Right forelimb (tissue), 1 donor: ENCODE measurements at regions not wholly inside any gene's neighbourhood (a gene's known extent, or its start where the extent isn't known, plus 50 kb on each side); places are given as distances from the start of the nearest gene placed in this dataset.

Source experiments
- DNase-seq: peaks from one replicate; pipeline ENCODE4 v3.0.0-alpha.2; 2018

- DNase-seq, result no peak
Observed at GRCh38 chr15:39468828-39469227, 112.1 kb upstream of the THBS1 start.

DNA sequence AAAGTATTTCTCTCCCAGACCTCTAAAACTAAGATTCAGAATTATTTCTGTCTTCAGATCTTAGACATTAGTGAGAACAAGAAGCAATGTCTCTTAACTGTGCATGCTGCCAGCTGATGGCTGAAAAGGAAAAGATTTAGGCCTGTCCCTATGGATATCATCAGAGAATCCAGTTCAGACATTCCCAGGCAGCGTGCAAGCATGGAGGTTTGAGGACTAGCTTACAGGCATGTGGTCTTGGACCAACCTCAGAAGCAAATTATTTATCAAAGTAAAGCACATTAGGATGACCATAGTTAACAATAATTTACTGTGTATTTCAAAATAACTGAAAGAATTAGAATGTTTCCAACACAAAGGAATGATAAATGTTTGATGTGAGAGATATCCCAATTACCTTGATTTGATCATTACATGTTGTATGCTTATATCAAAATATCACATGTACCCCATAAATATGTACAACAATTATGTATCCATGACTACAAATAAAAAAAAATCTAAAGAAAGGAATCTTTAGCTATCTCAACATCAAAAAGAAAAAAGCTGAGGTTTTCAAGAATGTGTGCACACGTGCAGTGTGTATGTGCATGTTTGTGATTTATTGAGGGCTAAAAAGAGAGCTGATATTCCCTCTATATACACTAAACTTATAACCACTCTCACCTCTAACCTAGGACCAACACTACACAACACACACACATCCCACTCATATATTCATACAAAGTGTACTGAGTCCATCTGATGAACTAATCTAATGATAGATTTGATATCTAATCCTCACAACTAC, 108.9 kb upstream of the THBS1 start:
- DNase-seq, result no peak

DNA sequence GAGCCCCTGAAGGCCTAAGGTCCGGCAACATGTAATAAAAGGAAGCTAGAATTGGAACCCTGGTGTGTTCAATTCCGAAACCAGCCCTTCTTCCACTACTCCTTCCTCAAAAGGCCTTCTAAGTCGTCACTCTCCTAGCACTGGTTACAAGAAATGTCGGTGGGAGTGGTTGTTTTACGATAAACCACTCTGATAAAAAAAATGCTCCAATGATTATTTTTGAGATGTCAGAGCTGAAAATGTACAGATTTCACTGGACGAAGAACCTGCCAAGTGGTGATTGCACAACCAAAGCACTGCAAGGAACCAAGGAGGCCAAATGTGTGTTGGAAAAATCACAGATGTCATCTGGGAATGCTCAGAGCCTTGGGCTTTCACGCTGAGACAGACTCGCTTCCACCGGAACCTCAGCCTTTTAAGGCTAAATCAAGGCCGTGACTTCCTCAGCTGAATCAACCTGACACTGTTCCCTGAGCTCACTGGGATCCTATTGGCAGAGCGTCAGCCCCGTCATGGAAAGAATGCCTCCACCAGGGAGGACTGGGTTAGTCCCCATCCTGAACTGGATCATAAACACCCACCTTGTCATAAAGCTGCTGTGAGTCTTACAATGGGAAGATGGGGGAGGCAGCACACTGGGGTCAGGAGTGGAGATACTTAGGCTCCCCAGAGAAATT, 108.1 kb upstream of the THBS1 start:
- DNase-seq, result peak; percentile 85

DNA sequence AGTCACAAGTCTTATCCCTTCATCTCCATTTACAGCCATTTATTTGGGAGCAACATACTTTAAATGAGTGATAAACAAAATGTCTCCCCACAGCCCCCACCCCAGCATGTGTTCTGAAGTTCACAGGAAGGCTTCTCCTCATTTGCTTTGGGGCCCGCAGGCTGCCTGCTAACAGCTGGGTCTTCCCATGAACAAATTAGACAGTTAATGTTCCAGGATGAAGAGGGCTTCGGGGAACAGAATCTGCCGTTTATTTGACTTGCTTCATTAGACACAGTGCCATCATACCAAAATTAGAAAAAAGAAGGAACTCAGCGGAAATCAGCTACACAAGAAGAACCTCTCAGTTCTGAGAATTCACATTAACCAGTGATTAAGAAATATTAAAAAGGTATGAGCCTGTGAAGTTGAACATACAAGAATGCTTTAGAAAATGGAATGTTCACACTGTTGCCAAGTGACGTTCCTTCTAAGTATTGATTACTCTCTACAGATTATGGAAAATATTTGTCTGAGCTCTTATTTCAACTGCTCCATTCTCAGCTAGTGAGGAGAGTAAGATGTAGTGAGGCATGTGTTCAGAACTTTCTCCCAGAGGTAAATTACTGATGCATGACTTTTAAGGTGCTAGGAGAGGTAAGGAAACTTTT, 107.5 kb upstream of the THBS1 start:
- DNase-seq, result no peak

DNA sequence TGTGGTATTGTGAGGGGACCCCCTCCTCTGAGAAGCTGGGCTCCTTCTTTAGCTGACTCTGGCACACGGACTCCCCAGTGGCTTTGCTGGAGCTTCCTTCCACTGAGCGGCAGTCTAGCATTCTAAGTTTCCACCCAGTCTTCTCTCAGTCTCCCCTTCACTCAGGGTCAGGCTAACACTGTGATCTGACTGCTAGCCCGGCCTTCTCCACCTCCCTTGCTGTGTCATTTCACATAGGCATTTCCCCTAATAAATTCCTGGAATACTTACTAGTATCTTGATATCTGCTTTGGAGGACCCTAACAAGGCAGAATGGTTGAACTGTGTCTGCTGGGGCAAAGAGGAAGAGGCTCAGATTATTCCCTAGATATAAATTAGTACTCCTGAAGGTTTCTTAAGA, 106.2 kb upstream of the THBS1 start:
- DNase-seq, result no peak

DNA sequence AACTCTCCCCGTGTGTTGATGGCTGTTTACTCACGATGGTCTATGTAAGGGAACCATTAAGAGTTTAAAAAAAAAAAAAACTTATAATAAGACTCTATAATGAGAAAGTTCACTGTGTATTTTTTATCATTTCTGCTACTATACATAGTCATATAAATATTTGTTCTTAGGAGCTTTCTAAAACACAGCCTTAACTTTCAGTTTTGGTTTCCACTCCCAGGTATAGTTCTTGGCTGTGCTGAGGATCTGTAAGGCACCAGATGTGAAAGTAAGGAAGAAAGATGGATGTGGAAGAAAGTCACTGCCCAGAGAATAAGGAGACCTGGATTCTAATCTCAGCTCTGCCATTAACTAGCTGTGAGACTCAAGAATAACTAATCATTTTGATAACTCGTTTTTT, 101.9 kb upstream of the THBS1 start:
- DNase-seq, result no peak

DNA sequence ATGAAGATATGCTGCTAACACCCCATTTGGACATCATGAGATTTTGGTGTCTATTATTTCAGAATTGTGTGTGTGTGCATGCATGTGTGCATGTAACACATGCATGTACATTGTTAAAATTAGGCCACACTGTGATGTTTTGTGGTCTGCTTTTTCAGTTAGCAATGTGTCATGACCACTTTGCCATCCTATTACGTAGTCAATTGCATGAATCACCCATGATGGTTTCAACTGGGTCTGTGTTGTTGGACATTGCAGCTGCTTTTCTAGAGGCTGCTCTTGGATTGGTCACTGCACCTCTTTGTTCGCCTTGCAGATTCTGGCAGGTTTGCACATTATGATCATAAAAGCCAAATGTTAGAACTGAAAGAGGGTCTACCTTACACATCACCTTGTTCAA, 101.0 kb upstream of the THBS1 start:
- no peak for DNase-seq

GRCh38 chr15:39482459-39482858, 98.4 kb upstream of the THBS1 start:
- DNase-seq, result no peak

- DNase-seq, result no peak
Observed at GRCh38 chr15:39486621-39487457, 94.0 kb upstream of the THBS1 start.

DNA sequence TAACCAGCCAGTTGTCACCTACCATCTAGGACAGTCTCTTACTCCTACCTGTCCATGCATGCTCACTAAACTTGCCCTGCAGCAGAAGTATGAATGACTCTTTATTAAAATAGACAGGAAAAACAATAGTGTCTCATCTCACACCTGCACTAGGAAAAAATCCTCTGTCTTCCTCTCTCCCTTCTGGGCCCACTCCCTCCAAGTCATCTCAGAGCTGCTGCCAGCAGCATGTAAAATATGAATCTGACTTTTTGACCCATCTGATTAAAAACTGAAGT, 93.5 kb upstream of the THBS1 start:
- DNase-seq, result no peak

GRCh38 chr15:39488516-39488915, 92.4 kb upstream of the THBS1 start:
- DNase-seq, result no peak

DNA sequence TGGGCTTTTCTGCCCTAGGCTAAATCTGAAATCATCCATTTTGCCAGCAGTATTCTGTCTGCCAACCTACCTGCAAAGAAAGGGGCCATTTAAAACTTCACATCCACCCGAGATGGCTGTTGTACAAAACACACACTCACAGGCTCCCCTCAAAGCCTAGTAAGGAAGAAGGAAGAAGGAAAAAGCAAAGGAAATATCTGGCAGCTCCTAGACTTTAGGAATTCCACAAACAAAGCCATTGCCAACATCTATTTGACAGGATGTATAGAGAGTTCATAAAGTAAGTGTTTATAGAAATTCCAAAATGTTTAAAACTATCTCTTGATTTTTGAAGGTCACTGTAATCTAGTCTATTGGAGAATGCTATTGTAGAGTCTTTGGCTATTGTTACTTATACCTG, 91.9 kb upstream of the THBS1 start:
- DNase-seq, result no peak

DNA sequence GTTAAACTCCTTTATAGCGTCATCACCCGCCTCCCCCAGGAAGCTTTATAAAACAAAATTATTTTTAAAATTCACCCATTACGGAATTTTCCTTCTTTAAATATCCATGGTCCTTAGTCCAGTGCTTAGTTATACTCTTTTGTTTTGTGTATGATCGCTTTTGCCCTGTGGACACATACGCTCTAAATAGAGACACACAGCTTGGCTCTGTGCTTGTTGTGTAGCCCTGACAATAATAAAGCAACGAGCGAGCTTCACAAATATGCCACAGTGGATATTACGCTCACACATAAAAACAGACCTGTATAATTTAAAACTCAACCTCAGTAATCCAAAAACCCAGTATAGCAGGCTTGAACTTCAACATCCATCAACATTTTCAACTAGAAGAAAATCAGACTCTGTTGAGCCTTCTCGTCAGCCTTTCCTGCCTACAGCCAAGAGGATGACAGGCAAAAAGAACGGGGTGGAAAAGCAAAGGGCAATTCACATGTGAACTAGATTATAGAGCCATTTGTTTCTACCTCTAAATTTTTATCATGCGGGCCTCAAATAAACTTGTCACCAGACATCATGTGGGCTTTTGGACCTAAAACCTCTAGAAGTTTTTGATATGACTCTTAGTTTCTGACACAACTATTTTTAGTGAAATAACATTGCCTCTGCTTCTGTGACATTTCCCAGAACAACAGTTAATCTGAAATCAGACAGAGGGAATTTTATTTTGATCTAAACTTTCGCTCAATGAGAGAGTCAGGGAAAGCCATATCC, 89.6 kb upstream of the THBS1 start:
- DNase-seq, result no peak

GRCh38 chr15:39491886-39492490, 88.9 kb upstream of the THBS1 start:
- no peak for DNase-seq

DNA sequence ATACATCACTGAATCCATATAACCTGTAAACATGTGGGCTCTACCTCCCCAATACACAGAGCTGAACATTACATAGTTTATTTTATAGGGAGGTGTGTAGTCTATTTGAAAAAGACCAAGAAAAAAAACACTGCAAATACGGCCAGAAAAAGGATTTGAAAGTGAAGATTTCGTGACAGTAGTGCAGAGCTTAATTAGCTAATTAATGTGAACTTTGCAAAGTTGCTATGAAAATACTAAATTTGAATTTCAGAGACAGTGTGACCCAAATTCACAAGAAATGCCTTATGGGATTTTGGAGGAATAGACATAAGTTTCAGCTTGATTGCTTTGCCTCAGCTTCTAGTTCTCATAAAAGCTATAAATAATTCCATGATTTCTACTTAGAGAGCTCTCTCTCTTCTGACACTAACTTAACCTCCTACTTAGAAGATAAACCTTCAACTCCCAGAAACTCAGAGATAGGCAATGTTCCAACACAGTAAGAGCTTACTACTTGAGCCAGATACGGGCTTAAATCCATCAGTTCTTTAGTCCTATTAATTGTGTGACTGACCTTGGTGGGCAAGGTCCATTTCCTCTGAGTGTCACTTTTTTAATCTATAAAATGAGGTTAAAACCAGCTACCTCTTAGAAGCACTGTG, 87.3 kb upstream of the THBS1 start:
- DNase-seq, result no peak

GRCh38 chr15:39494462-39494861, 86.4 kb upstream of the THBS1 start:
- no peak for DNase-seq

DNA sequence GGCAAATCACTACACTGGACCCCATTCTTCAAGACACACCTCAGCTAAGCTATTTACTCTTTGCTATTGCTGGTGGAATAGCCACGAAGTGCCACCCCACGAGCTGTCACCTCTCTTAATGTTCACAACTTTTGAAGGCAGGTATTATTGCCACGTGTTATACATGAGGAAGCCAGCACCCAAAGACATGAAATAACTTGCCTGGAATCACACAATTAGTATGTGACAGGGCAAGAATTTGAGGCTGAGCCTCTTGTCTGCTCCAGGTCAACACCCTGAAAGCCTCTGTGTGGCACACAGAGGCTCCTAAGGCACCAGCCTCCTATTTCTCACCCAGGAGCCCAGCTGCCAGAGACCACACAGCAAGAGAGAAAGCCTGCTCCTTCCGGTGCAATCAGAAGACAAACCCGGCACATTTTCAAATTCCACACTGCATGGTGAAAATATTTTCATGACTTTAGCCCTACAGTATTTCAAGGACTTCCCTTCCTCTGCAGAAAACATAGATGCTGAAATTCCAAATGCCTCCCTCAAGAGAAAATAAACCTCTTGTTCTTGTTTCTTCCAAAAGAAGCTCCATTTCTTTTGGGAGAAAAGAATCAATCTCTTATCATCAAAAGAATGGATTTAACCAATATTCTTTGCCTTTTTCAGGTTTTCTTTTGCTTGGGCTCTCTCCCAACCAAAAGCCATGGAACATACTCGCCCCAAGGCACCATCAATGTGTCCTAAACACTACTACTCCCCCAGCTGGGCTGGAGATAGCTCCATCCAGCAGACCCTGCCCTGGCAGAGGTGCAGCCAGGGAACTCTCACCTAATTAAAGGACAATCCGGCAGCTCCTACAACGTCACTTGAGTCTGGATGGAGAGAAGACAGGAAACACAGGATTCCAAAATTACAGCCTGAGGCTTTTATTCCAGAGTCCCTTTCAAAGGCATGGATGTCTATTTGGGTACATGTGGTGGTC, 84.7 kb upstream of the THBS1 start:
- DNase-seq, result no peak

DNA sequence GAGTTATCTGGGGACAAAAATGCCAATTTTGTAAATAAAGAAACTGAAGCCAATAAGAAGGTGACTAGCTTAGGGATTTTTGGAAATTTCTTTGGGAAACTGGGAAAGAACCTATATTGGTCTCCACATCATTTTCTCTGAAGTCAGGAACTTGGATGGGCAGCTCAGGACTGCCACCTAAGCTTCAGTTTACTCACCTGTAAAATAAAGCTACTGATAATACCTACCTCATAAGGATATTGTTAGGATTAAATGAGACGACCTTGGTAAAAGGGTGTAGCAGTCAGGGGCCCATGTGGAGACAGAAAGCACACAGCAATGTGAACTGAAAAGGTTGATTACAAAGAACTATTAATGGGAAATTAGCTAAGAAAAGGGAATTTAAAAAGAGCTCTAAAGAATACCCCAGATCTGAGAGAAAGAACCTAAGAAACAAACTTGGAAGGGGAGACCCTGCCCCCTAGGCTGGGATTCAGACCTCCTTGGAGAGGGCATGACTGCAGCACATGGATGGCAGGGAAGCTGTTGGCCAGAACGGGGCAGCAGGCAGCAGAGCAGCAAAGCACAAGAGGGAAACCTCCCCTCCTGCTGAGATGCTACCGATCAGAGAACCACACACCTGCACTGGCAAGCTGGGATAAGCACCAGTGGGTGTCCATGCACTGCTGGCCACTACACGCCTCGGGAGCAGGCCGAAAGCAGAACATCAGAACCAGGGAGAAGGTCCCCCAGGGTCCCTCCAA, 83.7 kb upstream of the THBS1 start:
- DNase-seq, result no peak

- DNase-seq, result no peak
Observed at GRCh38 chr15:39497759-39498565, 82.9 kb upstream of the THBS1 start.
